GM10248 (cell line): ENCODE measurements at regions not wholly inside any gene's neighbourhood (a gene's known extent, or its start where the extent isn't known, plus 50 kb on each side); places are given as distances from the start of the nearest gene placed in this dataset.

Experiments used
- CTCF ChIA-PET: fragments of 300-600 bp; sonication (Branson Sonifier 250); formaldehyde crosslinking; extraction: SDS; loops from one replicate; lab custom pipeline; 2021; ENCODE audit warnings: antibody characterized with exemption; lab: Yijun Ruan, JAX
- POLR2A ChIA-PET: fragments of 350-650 bp; sonication (Branson Sonifier 250); formaldehyde crosslinking; extraction: SDS; loops from one replicate; lab custom pipeline; 2020; ENCODE audit warnings: antibody characterized with exemption; lab: Yijun Ruan, JAX
- DNase-seq: peaks from one replicate; pipeline ENCODE4 v3.0.0; 2012; ENCODE audit errors: extremely low spot score
- TF ChIP-seq, protein P1 (sequence below): IDR thresholded peaks from 2 replicates; pipeline ENCODE4 v1.5.1; 2012; ENCODE audit warnings: mild to moderate bottlenecking, low read depth; ENCODE audit errors: extremely low read depth, missing control alignments, control extremely low read depth

DNA sequence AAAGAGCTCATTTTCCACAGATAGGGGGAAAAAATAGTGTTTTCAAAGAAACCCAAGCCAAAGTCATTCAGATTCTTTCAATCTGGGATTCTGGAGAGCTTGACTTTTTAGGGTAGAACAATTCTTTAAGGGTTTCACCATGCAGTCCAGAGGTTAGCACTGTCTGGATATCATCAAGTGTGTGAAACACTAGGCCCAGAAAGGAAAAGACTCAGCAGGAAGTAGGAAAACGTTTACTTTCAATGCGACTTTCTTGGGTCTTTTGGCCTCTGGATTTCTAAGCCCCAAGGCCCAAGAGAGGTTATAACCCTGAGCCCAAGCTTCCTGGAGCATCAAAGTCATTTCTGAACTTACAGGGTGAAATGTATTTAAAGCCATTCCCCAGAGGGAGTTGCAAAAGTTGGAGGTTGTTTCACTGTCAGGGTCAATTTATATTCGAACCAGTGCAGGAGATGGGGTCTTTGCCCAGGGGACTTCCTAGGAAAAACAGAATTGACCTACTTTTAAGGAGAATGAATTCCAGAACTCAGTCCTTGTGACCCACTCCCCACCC lies 158.0 kb downstream of the C7orf25 start:
- CTCF ChIA-PET = interaction anchor here (0.7 kb wide), 1 partner anchor 13 kb away, joined by 3 read pairs; no protein-coding TSS in a partner anchor
- TF ChIP-seq, protein P1, sequence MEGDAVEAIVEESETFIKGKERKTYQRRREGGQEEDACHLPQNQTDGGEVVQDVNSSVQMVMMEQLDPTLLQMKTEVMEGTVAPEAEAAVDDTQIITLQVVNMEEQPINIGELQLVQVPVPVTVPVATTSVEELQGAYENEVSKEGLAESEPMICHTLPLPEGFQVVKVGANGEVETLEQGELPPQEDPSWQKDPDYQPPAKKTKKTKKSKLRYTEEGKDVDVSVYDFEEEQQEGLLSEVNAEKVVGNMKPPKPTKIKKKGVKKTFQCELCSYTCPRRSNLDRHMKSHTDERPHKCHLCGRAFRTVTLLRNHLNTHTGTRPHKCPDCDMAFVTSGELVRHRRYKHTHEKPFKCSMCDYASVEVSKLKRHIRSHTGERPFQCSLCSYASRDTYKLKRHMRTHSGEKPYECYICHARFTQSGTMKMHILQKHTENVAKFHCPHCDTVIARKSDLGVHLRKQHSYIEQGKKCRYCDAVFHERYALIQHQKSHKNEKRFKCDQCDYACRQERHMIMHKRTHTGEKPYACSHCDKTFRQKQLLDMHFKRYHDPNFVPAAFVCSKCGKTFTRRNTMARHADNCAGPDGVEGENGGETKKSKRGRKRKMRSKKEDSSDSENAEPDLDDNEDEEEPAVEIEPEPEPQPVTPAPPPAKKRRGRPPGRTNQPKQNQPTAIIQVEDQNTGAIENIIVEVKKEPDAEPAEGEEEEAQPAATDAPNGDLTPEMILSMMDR = no peak
- DNase-seq = no peak
- POLR2A ChIA-PET = interaction anchor here (0.5 kb wide), 1 partner anchor 862 kb away, joined by 3 read pairs; no protein-coding TSS in a partner anchor

DNA sequence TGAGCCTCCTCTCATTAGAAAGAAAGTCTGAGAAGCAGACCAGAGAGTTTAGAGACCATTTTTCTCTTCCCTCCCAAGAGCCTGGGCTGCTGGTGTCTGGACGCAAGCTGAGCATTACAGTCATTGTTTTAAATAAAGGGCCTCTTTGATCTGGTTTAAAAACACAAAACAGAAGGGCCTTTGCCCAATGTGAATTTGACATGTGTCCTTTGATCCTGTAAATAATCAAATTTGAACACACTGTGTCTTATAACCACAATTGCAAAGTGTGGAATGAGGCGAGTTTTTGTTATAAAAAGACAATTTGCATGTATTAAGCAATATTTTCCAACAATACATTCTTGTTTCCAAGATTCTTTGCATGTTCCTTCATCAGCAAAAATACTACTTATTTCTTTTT lies 158.5 kb downstream of the C7orf25 start:
- DNase-seq = no peak
- ChIA-PET POLR2A (no interaction called here), CTCF (interaction anchor here (0.7 kb wide), 1 partner anchor 13 kb away, joined by 3 read pairs; no protein-coding TSS in a partner anchor)
- TF ChIP-seq, protein P1 = no peak

DNA sequence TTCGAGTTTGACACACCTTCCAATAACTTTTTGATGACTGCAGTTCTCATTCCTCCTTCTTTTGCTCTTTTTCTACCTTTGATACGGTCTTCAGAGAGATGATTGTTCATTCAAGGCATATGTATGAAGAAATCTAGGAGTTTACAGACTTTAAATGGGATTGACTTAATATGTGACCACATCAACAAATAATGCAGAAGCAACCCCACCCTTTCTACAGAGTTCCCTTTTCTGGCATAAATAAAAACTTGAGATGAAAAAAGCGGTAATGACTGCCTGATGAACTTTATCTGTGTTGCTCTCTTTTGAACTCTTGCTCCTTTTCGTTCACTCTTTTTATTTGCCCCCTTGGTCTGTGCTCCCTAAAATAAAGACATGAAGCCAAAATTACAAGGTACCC lies 161.7 kb downstream of the C7orf25 start:
- CTCF ChIA-PET = no interaction called here
- TF ChIP-seq, protein P1 = no peak
- POLR2A ChIA-PET = no interaction called here
- no peak for DNase-seq

DNA sequence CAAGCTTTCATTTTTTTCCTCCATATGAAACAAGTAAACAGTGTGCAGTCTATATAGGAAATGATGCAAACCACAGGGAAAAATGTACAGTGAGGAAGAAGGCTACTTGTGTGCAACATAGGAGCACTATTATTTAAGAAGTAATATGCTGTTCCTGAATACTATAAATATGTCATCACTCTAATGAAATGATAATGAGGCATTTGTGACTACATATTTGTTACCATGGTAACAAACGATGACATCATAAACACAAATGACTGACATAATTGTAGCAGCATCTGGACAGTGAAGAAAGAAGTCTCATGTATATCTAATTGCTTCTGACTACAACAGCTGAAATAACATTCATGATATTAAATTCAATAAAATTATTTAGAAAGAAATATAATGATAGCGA lies 164.8 kb downstream of the C7orf25 start:
- TF ChIP-seq, protein P1 = no peak
- ChIA-PET CTCF (interaction anchor here (2.1 kb wide), 1 partner anchor 44 kb away, joined by 4 read pairs; no protein-coding TSS in a partner anchor), POLR2A (no interaction called here)
- DNase-seq = no peak

DNA sequence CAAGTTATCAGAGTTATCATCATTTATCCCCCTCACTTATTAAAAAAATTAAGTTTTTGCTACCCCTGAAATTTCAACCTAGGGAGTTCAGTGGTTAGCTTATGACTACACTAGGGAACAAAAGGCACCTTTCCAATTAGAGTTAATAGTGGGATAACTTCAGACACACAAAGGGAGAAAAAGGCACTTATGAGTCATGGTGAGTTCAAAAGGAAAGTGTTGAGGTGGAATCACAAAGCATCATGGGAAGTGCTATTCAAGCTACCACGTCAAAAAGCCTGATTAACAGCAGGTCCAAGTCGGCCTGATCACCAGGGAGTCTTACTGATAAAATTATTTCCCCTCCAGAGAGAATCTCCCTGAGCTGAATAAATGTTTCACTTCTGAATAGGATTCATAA lies 165.7 kb downstream of the C7orf25 start:
- CTCF ChIA-PET = interaction anchor here (1.0 to 2.1 kb wide), 6 partner anchors 9 to 85 kb away, joined by 3 to 5 read pairs (median 4); no protein-coding TSS in a partner anchor
- no peak for DNase-seq
- TF ChIP-seq, protein P1 = no peak
- POLR2A ChIA-PET = no interaction called here

DNA sequence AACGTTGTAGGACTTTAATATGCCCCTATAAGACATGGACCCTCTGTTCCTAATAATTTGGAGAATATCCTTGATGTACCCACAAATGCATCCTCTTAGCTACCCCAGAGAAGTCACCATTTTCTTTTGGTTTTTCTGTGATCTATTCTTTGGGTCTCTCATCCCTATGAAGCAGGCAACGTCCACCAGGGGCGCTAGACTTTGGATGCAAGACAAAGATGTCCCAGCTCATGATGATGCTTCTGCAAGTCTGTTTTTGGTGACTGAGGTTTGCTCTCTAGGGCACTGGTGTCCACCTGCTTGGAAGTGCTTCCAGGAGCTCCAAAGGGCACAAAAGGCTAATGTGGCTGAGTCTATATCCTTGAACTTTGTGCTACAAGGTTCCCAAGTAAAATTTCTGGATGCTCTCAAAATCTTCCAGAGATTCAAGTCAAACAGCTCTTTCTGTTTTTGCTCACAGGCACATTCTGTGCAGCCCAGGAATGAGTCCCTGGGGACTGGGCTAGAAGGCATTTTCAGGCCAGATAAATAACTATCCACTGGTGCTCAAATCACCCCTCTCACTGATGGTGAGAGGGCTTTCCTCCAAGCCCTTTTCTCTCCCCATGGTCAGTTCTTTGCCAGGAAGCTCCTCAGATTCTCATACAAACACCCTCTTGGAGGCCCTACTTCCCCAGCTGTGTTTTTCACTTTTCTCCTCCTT lies 166.4 kb downstream of the C7orf25 start:
- POLR2A ChIA-PET = no interaction called here
- CTCF ChIA-PET = interaction anchor here (0.9 to 2.1 kb wide), 13 partner anchors 9 to 86 kb away, joined by 3 to 7 read pairs (median 4); no protein-coding TSS in a partner anchor
- no peak for DNase-seq
- TF ChIP-seq, protein P1 = peak; percentile 62
